Endothelial cell of umbilical vein (primary cell): ENCODE measurements at regions not wholly inside any gene's neighbourhood (a gene's known extent, or its start where the extent isn't known, plus 50 kb on each side); places are given as distances from the start of the nearest gene placed in this dataset.

ENCODE experiments used
- BruUV-seq: library from RNA; stranded (reverse); fragments of 400-500 nt; replicated peaks from 2 replicates; lab custom pipeline; 2021; lab: Mats Ljungman, UMichigan
- CTCF ChIA-PET: fragments of 300-600, 350-600 bp; sonication (Branson Sonifier 250); formaldehyde crosslinking; loops from one replicate; lab custom pipeline; 2021; ENCODE audit warnings: antibody characterized with exemption, inconsistent platforms; lab: Charles Lee
- POLR2A ChIA-PET: fragments of 300-600, 350-600 bp; sonication (Branson Sonifier 250); formaldehyde crosslinking; loops from one replicate; lab custom pipeline; 2021; ENCODE audit warnings: antibody characterized with exemption, inconsistent platforms; lab: Charles Lee
- DNase-seq: peaks from one replicate; pipeline ENCODE4 v3.0.0-alpha.2; 2011; ENCODE audit warnings: low read depth, low spot score
- FAIRE-seq: peaks from 2 replicates; lab custom pipeline; 2011; peaks lifted over from hg19 to GRCh38; lab: Jason Lieb, UNC
- H2AFZ ChIP-seq: 2 replicates; pipeline ENCODE4 v1.6.0; 2012; ENCODE audit warnings: low read depth, low read length, control low read depth, inconsistent platforms
- H3K27ac ChIP-seq: 2 replicates; pipeline ENCODE4 v1.5.1; 2011; ENCODE audit warnings: low read depth, mild to moderate bottlenecking, control low read depth, low read length, moderate library complexity; ENCODE audit not compliant: insufficient read depth
- H3K27me3 ChIP-seq, 2 experiments: 2 replicates each; pipeline versions ENCODE4 v1.6.0 to v1.6.1; 2011; ENCODE audit warnings: low read length in 2 of 2, mixed read lengths in 1 of 2; ENCODE audit not compliant: control insufficient read depth in 2 of 2, insufficient read depth in 2 of 2
- H3K36me3 ChIP-seq, 2 experiments: 2 replicates in 1 of 2; 3 replicates in 1 of 2; pipeline ENCODE4 v1.5.1; 2011; ENCODE audit warnings: low read length in 2 of 2, mild to moderate bottlenecking in 1 of 2, moderate library complexity in 1 of 2; ENCODE audit not compliant: control insufficient read depth in 2 of 2, insufficient read depth in 2 of 2; ENCODE audit errors: extremely low read depth in 1 of 2
- H3K4me1 ChIP-seq: 3 replicates; pipeline ENCODE4 v1.5.1; 2011; ENCODE audit warnings: mild to moderate bottlenecking, low read length; ENCODE audit not compliant: control insufficient read depth, insufficient read depth; ENCODE audit errors: extremely low read depth
- H3K4me2 ChIP-seq: 2 replicates; pipeline ENCODE4 v1.6.1; 2011; ENCODE audit warnings: low read length, control low read depth, mixed read lengths; ENCODE audit not compliant: insufficient read depth
- H3K4me3 ChIP-seq, 3 experiments: fragments of 200-600 bp in 1 of 3; sonication (generic), shearing (Covaris generic) in 1 of 3; replicated peaks in 1 of 3; 2 replicates each; pipeline ENCODE4 v1.5.1; 2011 to 2016; ENCODE audit warnings: control low read depth in 3 of 3, low read length in 3 of 3, mild to moderate bottlenecking in 2 of 3, inconsistent platforms in 1 of 3, low read depth in 1 of 3, moderate library complexity in 1 of 3; ENCODE audit not compliant: insufficient read depth in 1 of 3
- H3K79me2 ChIP-seq: 2 replicates; pipeline ENCODE4 v1.6.0; 2012; ENCODE audit warnings: low read length, inconsistent platforms; ENCODE audit not compliant: control insufficient read depth, insufficient read depth
- H3K9ac ChIP-seq: replicated peaks from 2 replicates; pipeline ENCODE3; 2011; ENCODE audit warnings: low read length, control low read depth; ENCODE audit not compliant: insufficient read depth; ENCODE audit errors: extremely low read depth
- H3K9me1 ChIP-seq: replicated peaks from 3 replicates; pipeline ENCODE4 v1.6.0; 2011; ENCODE audit warnings: mild to moderate bottlenecking, low read length; ENCODE audit not compliant: control insufficient read depth, insufficient read depth; ENCODE audit errors: extremely low read depth
- H3K9me3 ChIP-seq: replicated peaks from 2 replicates; pipeline ENCODE4 v1.5.1; 2012; ENCODE audit warnings: low read length, inconsistent platforms; ENCODE audit not compliant: control insufficient read depth, insufficient read depth
- H4K20me1 ChIP-seq: replicated peaks from 2 replicates; pipeline ENCODE3; 2011; ENCODE audit warnings: mild to moderate bottlenecking, low read length; ENCODE audit not compliant: control insufficient read depth, insufficient read depth; ENCODE audit errors: extremely low read depth
- EZH2 ChIP-seq: IDR thresholded peaks from 2 replicates; pipeline ENCODE4 v1.6.1; 2012; ENCODE audit warnings: borderline replicate concordance, low read depth, mild to moderate bottlenecking, moderate library complexity, low read length, inconsistent platforms; ENCODE audit not compliant: severe bottlenecking
- FOS ChIP-seq: IDR thresholded peaks from 2 replicates; pipeline ENCODE4 v1.6.1; 2011; ENCODE audit warnings: mild to moderate bottlenecking, low read length, moderate library complexity, borderline replicate concordance; ENCODE audit not compliant: insufficient read depth
- GATA2 ChIP-seq: IDR thresholded peaks from 2 replicates; pipeline ENCODE4 v1.7.0; 2011; ENCODE audit warnings: low read depth, mild to moderate bottlenecking, moderate library complexity, mixed read lengths, low read length; ENCODE audit not compliant: insufficient read length, insufficient read depth
- JUN ChIP-seq: IDR thresholded peaks from 2 replicates; pipeline ENCODE4 v1.6.1; 2011; ENCODE audit warnings: borderline replicate concordance, low read depth; ENCODE audit not compliant: insufficient read length, insufficient read depth
- MYC ChIP-seq: IDR thresholded peaks from one replicate; pipeline ENCODE4 v1.6.1; 2011; ENCODE audit warnings: mild to moderate bottlenecking, low read depth, low read length
- POLR2A ChIP-seq: IDR thresholded peaks from 2 replicates; pipeline ENCODE4 v1.6.1; 2012; ENCODE audit warnings: low read depth, mild to moderate bottlenecking, control low read depth, low read length
- POLR2AphosphoS5 ChIP-seq: IDR thresholded peaks from 2 replicates; pipeline ENCODE4 v1.6.1; 2012; ENCODE audit warnings: low read depth, mild to moderate bottlenecking, control low read depth, low read length, moderate library complexity; ENCODE audit not compliant: insufficient read depth
- dilution Hi-C: fragments of 300-500 bp; cut with MboI; formaldehyde crosslinking; loops from one replicate; pipeline ENCODE4 v1.15.0; 2019; ENCODE audit warnings: low sequenced_read_pairs; ENCODE audit not compliant: extremely low pct_ligation_motif_present
- intact Hi-C: fragments of 100-400 bp; cut with micrococcal nuclease; formaldehyde crosslinking; loops from one replicate; pipeline ENCODE4 v1.10.0; 2022
- TF ChIP-seq, protein P1 (sequence below): IDR thresholded peaks from 2 replicates; pipeline ENCODE4 v1.6.1; 2011; ENCODE audit not compliant: insufficient read depth, insufficient read length
- TF ChIP-seq, protein P2 (sequence below), 2 donors: IDR thresholded peaks; 1 replicate in 1 of 2; 2 replicates in 1 of 2; pipeline ENCODE4 v1.5.1; 2011; ENCODE audit warnings: low read length in 2 of 2, mild to moderate bottlenecking in 2 of 2, moderate library complexity in 2 of 2, control low read depth in 1 of 2, inconsistent platforms in 1 of 2, low read depth in 1 of 2; ENCODE audit not compliant: insufficient read depth in 1 of 2; ENCODE audit errors: extremely low read depth in 1 of 2

DNA sequence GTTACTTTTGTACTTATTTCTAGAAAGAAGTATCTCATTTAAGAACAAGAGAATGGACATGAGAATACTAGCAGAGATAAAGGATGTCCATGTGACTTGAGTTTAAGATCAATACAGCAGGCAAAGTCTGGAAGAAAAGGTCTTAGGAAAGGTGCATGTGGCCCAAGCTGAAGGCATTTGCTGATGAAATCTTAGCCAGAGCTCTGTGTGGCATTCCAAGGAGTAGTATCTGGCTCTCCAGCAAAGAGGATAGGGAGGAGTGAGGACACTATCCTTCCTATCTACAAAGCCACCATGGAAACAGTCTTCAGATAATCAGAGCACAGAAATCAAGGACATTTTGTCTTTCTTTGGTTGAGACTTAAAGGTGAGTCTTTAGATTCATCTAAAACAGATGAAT, 244.1 kb upstream of the RGMB start:
- BruUV-seq: no TSS peak
- Histone ChIP-seq H2AFZ (no peak overlapping the region), H3K36me3 (no peaks in the 10 kb centered on the region), H3K4me1 (no peaks in the 10 kb centered on the region), H3K9me1 (no peaks in the 10 kb centered on the region), H3K27me3 (no peaks in the 10 kb centered on the region), H3K4me2 (no peak overlapping the region), H3K4me3 (no peak overlapping the region), H3K27ac (no peak overlapping the region), H4K20me1 (no peaks in the 10 kb centered on the region), H3K79me2 (no peaks in the 10 kb centered on the region), H3K9me3 (no peaks in the 10 kb centered on the region), H3K9ac (no peak overlapping the region)
- TF ChIP-seq EZH2 (no peak), GATA2 (no peak), MYC (no peak), JUN (no peak), POLR2A (no peak), POLR2AphosphoS5 (no peak), FOS (no peak)
- TF ChIP-seq, protein P1, sequence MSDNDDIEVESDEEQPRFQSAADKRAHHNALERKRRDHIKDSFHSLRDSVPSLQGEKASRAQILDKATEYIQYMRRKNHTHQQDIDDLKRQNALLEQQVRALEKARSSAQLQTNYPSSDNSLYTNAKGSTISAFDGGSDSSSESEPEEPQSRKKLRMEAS: no peak
- TF ChIP-seq, protein P2, sequence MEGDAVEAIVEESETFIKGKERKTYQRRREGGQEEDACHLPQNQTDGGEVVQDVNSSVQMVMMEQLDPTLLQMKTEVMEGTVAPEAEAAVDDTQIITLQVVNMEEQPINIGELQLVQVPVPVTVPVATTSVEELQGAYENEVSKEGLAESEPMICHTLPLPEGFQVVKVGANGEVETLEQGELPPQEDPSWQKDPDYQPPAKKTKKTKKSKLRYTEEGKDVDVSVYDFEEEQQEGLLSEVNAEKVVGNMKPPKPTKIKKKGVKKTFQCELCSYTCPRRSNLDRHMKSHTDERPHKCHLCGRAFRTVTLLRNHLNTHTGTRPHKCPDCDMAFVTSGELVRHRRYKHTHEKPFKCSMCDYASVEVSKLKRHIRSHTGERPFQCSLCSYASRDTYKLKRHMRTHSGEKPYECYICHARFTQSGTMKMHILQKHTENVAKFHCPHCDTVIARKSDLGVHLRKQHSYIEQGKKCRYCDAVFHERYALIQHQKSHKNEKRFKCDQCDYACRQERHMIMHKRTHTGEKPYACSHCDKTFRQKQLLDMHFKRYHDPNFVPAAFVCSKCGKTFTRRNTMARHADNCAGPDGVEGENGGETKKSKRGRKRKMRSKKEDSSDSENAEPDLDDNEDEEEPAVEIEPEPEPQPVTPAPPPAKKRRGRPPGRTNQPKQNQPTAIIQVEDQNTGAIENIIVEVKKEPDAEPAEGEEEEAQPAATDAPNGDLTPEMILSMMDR (IDR thresholded peaks at IDR 0.05; ENCODE audit: extremely low read depth in 1 of 2, insufficient read depth in 1 of 2, low read depth in 1 of 2, low read length in 2 of 2): no peak
- CTCF ChIA-PET: interaction anchor here (0.5 kb wide), 1 partner anchor 137 kb away, joined by 3 read pairs; no protein-coding TSS in a partner anchor
- intact Hi-C loops: no loop called here
- POLR2A ChIA-PET: no interaction called here
- FAIRE-seq (no peak), DNase-seq (no peak)
- dilution Hi-C loops: no loop called here
